Activated CD8-positive, alpha-beta T cell treated with anti-CD3 and anti-CD28 coated beads for 36 hours (primary cell): ENCODE measurements at regions not wholly inside any gene's neighbourhood (a gene's known extent, or its start where the extent isn't known, plus 50 kb on each side); places are given as distances from the start of the nearest gene placed in this dataset.

Source experiments
- ATAC-seq: fragments of 200-7000 bp; cut with Tn5 transposase; one replicate; pipeline ENCODE4 v1.10.0; 2021; ENCODE audit warnings: mild to moderate bottlenecking, moderate library complexity
- CTCF ChIA-PET: fragments of 350-600 bp; sonication (Branson Sonifier 250); formaldehyde crosslinking; loops from one replicate; lab custom pipeline; 2021; ENCODE audit warnings: antibody characterized with exemption; lab: Charles Lee
- POLR2A ChIA-PET: fragments of 350-600 bp; sonication (Branson Sonifier 250); formaldehyde crosslinking; loops from one replicate; lab custom pipeline; 2021; ENCODE audit warnings: antibody characterized with exemption; lab: Charles Lee
- DNase-seq: peaks from one replicate; pipeline ENCODE4 v3.0.0-alpha.2; 2020
- H3K27ac Mint-ChIP-seq: one replicate; pipeline ENCODE4 v1.8.0; 2021; ENCODE audit warnings: mild to moderate bottlenecking, mixed read lengths
- H3K27me3 Mint-ChIP-seq: one replicate; pipeline ENCODE4 v1.8.0; 2021; ENCODE audit warnings: mixed read lengths
- H3K36me3 Mint-ChIP-seq: one replicate; pipeline ENCODE4 v1.8.0; 2021; ENCODE audit warnings: low read depth, mixed read lengths
- H3K4me1 Mint-ChIP-seq: one replicate; pipeline ENCODE4 v1.8.0; 2021; ENCODE audit warnings: low read depth, mixed read lengths
- H3K4me3 Mint-ChIP-seq: one replicate; pipeline ENCODE4 v1.8.0; 2021; ENCODE audit warnings: mild to moderate bottlenecking, moderate library complexity, mixed read lengths
- H3K9me3 Mint-ChIP-seq: one replicate; pipeline ENCODE4 v1.8.0; 2021; ENCODE audit warnings: mixed read lengths
- intact Hi-C: fragments of 100-400 bp; cut with micrococcal nuclease; formaldehyde crosslinking; loops from one replicate; pipeline ENCODE4 v1.10.0; 2022
- TF ChIP-seq, protein P1 (sequence below): fragments of 200-600 bp; IDR thresholded peaks from one replicate; pipeline ENCODE4 v1.8.0; 2022; ENCODE audit warnings: antibody characterized with exemption, mild to moderate bottlenecking

DNA sequence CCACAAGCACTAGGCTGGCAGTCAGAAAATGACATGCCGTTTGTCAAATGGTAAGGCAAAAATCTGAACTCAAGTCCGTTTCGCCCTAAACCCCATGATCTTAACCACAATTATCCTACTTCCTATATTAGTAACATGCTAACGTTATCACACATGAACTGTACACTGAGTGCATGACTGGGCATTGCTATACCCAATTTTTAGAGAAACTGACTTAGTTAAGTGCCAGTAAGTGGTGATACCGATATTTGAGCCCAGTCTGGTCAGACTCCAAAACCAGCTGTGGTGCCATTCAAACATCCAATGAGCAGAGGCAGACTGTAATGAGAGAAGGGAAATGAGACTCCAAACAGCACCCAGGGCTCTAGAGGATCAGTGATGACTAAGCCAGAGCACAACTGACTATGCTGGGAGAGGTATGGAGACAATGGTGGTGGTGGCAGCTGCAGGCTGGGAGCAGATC lies 311.7 kb upstream of the PKDCC start:
- intact Hi-C loops = no loop called here
- CTCF ChIA-PET = interaction anchor here (1.0 kb wide), 1 partner anchor 10 kb away, joined by 3 read pairs; no protein-coding TSS in a partner anchor
- no peaks in the 10 kb centered on the region for H3K4me1 Mint-ChIP-seq

DNA sequence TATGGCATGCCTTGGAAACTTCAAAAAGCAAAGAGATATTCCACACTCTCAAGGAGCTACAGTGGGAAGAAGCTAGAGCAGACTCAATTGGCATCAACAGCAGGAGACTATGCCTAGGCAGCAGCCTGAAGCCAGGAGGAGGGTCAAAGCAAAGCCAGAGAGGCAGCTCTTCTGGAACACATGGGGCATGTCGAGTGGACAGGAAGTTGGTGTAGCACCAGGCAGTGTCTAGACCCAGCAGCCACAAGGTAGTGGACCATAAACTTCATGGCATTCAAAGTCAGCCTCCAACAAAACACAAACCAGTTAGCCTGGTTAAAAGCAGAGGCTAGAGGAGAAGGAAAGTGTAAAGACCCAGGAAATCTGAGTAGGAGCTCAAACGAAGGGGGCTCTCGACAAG lies 311.2 kb upstream of the PKDCC start:
- Mint-ChIP-seq H3K27ac (no peak overlapping the region), H3K4me1 (no peaks in the 10 kb centered on the region), H3K36me3 (no peaks in the 10 kb centered on the region), H3K4me3 (no peak overlapping the region), H3K9me3 (no peaks in the 10 kb centered on the region), H3K27me3 (peaks cover 8% of the 10 kb centered on the region)
- intact Hi-C loops = no loop called here
- TF ChIP-seq, protein P1, sequence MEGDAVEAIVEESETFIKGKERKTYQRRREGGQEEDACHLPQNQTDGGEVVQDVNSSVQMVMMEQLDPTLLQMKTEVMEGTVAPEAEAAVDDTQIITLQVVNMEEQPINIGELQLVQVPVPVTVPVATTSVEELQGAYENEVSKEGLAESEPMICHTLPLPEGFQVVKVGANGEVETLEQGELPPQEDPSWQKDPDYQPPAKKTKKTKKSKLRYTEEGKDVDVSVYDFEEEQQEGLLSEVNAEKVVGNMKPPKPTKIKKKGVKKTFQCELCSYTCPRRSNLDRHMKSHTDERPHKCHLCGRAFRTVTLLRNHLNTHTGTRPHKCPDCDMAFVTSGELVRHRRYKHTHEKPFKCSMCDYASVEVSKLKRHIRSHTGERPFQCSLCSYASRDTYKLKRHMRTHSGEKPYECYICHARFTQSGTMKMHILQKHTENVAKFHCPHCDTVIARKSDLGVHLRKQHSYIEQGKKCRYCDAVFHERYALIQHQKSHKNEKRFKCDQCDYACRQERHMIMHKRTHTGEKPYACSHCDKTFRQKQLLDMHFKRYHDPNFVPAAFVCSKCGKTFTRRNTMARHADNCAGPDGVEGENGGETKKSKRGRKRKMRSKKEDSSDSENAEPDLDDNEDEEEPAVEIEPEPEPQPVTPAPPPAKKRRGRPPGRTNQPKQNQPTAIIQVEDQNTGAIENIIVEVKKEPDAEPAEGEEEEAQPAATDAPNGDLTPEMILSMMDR = no peak
- POLR2A ChIA-PET = no interaction called here
- ATAC-seq = no peak
- CTCF ChIA-PET = no interaction called here
- no peak for DNase-seq

More for the DNA sequence above, 311.7 kb upstream of the PKDCC start:
- no peak overlapping the region for H3K4me3 Mint-ChIP-seq
- POLR2A ChIA-PET = no interaction called here
- DNase-seq (no peak), ATAC-seq (no peak)
- H3K27ac Mint-ChIP-seq = no peak overlapping the region
- TF ChIP-seq, protein P1 = no peak
- H3K27me3 Mint-ChIP-seq = peaks cover 10% of the 10 kb centered on the region
- H3K36me3 Mint-ChIP-seq = no peaks in the 10 kb centered on the region
- no peaks in the 10 kb centered on the region for H3K9me3 Mint-ChIP-seq

DNA sequence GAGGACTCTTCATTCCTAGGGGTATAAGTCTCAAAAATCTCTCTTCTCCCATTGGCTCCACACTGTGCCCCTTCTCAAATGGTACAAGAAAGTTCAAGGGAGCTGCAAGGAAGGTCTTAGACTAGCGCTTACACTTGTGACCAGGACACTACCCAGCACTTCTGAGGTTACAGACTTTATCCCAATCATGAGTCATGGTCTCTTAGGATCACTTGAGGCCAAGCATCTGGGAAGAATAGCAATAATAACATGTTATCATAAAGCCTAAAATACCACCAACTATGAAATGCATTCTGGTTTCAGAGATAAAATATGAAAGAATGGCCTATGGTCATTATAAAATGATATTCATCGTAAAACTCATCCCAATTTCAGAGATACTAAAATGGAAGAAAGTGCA lies 309.9 kb upstream of the PKDCC start:
- intact Hi-C loops = no loop called here
- Mint-ChIP-seq H3K9me3 (no peaks in the 10 kb centered on the region), H3K4me3 (no peak overlapping the region), H3K27ac (no peak overlapping the region), H3K4me1 (no peaks in the 10 kb centered on the region), H3K27me3 (peaks cover 6% of the 10 kb centered on the region), H3K36me3 (no peaks in the 10 kb centered on the region)
- TF ChIP-seq, protein P1 = no peak
- POLR2A ChIA-PET = no interaction called here
- ATAC-seq (no peak), DNase-seq (no peak)
- CTCF ChIA-PET = no interaction called here

DNA sequence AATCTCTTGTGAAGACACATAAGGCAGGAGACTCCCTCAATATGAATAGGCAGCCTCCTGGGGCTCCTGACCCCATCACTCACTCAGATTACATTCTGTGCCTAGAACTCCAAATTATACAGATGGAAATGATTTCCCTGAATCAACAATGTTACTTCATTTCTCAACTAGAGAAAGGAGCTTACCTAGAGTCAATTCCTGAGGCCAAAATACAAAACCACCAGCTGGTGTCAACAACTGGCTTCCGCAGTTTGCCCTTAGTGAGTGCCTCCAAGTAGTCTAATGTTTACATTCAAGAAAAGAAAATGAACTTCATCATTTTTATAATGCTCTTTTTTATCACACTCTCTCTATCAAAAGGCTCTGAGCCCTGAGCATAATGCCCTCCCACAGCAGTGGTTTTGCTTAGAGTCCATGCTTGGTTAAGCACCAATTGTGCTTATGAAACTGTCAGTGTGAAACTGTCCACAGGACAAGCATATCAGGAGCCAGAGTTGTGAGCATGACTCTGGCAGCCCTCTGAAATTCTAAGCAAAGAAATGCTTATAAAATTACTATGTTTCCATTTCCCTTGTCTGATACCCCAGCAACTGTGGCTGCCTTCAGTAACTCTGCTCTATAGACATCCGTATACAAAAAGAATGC lies 305.7 kb upstream of the PKDCC start:
- Mint-ChIP-seq H3K27ac (no peak overlapping the region), H3K9me3 (no peaks in the 10 kb centered on the region), H3K4me3 (no peak overlapping the region), H3K4me1 (no peaks in the 10 kb centered on the region), H3K36me3 (no peaks in the 10 kb centered on the region), H3K27me3 (no peaks in the 10 kb centered on the region)
- ChIA-PET CTCF (no interaction called here), POLR2A (no interaction called here)
- TF ChIP-seq, protein P1 = no peak
- ATAC-seq (no peak), DNase-seq (no peak)
- intact Hi-C loops = no loop called here

DNA sequence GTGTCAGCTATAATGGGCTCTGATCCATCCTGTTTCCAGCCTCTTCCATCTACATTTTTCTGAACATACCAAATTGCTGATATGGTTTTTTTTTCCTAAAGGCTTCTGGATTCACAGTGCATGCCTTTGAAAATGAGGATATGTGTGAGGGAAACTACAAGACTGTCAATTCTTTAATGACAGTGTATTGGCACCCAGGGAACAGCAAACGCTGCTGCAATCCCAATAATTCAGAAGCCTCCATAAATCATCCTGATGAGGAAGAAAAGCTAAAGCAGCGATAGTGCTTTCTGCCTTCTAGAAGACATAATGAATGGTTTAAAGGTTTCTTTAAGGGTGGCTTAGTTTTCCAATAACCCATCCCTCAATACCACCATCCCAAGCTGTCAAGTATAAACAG lies 304.5 kb upstream of the PKDCC start:
- ChIA-PET POLR2A (interaction anchor here (0.6 kb wide), 1 partner anchor 239 kb away, joined by 4 read pairs; no protein-coding TSS in a partner anchor), CTCF (no interaction called here)
- Mint-ChIP-seq H3K9me3 (no peaks in the 10 kb centered on the region), H3K27ac (no peak overlapping the region), H3K27me3 (no peaks in the 10 kb centered on the region), H3K4me3 (no peak overlapping the region), H3K4me1 (no peaks in the 10 kb centered on the region), H3K36me3 (no peaks in the 10 kb centered on the region)
- intact Hi-C loops = no loop called here
- no peak for ATAC-seq
- no peak for DNase-seq
- TF ChIP-seq, protein P1 = no peak
